ENCODE measurements at regions not wholly inside any gene's neighbourhood (a gene's known extent, or its start where the extent isn't known, plus 50 kb on each side); places are given as distances from the start of the nearest gene placed in this dataset.

DNA sequence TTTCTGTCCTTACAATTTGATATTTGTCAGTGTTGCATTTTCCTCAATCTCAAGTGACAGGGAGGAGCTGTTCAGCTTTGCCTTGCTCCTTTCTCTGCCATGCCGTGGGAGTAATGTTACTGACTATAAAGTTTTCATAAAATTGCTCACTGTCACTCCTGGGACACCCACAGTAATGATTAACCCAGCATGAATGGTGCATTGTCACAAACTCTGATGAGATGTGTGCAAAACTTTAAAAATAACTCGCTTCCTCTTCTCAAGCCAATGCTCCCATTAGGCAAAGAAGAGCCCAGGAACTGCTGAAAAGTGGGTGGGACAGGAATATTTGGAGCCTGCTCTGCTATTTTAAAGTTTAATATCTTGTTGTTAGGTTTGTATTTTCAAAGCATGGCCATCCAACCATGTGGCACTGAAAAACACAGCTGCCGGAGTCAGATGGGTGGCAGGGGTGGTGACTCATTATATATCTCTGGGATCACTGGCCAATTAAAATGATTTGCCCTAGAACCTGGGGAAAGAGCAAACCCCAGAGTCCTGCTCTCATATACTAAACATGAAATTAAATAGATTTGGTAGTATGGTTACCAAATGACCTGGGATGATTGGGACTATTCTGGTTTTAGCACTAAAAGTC is 260.1 kb downstream of the BTBD3 start:
- Histone ChIP-seq H3K27me3 (no peaks in the 10 kb centered on the region), H3K4me1 (peaks cover 14 to 25% (median 16%) of the 10 kb centered on the region in 10 experiments), H3K9me3 (replicated peaks in 1 of 11) (peaks cover 0 to 7% (median 4%) of the 10 kb centered on the region in 11 experiments; a peak in 4 of 22 replicates), H3K36me3 (no peaks in the 10 kb centered on the region), H3K9ac (no peak overlapping the region), H3K27ac (no peak overlapping the region), H3K4me3 (no peak overlapping the region), H3K4me2 (peak overlapping the region in 9 of 11 experiments; percentile 6 to 47 (median 20); a peak in 12 of 22 replicates), H4K20me1 (no peaks in the 10 kb centered on the region)
- no peak for TF ChIP-seq Cebpa-rat (IDR thresholded peaks at IDR 0.05)

- peaks cover 0 to 7% (median 4%) of the 10 kb centered on the region in 11 experiments; a peak in 4 of 22 replicates for H3K9me3 ChIP-seq (replicated peaks in 1 of 11)
Observed at GRCh38 chr20:12179692-12180091, 262.0 kb downstream of the BTBD3 start.

DNA sequence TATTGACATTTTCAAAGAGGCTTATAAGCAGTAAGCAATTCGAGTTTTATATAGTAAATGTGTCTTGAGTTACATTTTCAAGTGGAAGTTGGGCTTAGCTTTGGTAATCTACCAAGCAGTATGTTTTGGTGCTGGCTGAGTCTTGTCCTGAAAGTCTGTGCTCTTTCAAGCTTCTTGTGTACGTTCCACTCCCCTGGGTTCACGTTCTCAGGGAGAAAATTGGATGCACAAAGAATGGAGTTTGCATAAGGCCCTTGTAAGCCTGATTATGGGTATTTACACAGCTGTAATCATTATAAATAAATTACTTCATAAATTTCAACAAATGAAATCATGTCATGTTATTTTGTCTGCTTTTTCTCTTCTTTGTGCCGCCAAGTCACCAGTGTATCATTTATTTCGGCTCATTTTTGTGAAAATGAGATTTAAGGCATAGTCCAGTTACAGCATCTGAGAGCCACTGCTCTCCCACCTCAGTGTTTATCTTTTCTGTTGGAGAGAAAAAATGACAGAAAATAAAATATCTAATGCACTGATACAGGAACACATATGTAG is 262.5 kb downstream of the BTBD3 start:
- Histone ChIP-seq H3K4me1 (peaks cover 5 to 9% (median 6%) of the 10 kb centered on the region in 10 experiments; a peak in 11 of 20 replicates), H3K36me3 (no peaks in the 10 kb centered on the region), H3K27ac (no peak overlapping the region), H3K9me3 (replicated peaks in 1 of 11) (peaks cover 0 to 7% (median 4%) of the 10 kb centered on the region in 11 experiments; a peak in 4 of 22 replicates), H3K9ac (no peak overlapping the region), H3K4me3 (no peak overlapping the region), H3K27me3 (no peaks in the 10 kb centered on the region), H4K20me1 (no peaks in the 10 kb centered on the region), H3K4me2 (no peak overlapping the region)
- no peak for TF ChIP-seq Cebpa-rat (IDR thresholded peaks at IDR 0.05)

More at GRCh38 chr20:12179692-12180091, 262.0 kb downstream of the BTBD3 start:
- Histone ChIP-seq H3K9ac (no peak overlapping the region), H3K4me2 (no peak overlapping the region), H3K27me3 (no peaks in the 10 kb centered on the region), H3K4me1 (peaks cover 5 to 9% (median 6%) of the 10 kb centered on the region in 10 experiments; a peak in 11 of 20 replicates), H3K27ac (no peak overlapping the region), H3K36me3 (no peaks in the 10 kb centered on the region), H3K4me3 (no peak overlapping the region), H4K20me1 (no peaks in the 10 kb centered on the region)
- TF ChIP-seq Cebpa-rat (IDR thresholded peaks at IDR 0.05): no peak

- peaks cover 0 to 20% (median 16%) of the 10 kb centered on the region in 10 experiments; a peak in 15 of 20 replicates for H3K4me1 ChIP-seq
- no peaks in the 10 kb centered on the region for H3K36me3 ChIP-seq
- no peaks in the 10 kb centered on the region for H3K9me3 ChIP-seq (replicated peaks in 1 of 11)
- no peak overlapping the region for H3K4me3 ChIP-seq
- H3K9ac ChIP-seq: no peak overlapping the region
- H3K27ac ChIP-seq: no peak overlapping the region
- no peak overlapping the region for H3K4me2 ChIP-seq
- no peak for TF ChIP-seq Cebpa-rat (IDR thresholded peaks at IDR 0.05)
- H3K27me3 ChIP-seq: no peaks in the 10 kb centered on the region
- no peaks in the 10 kb centered on the region for H4K20me1 ChIP-seq
Observed at GRCh38 chr20:12198281-12198680, 280.6 kb downstream of the BTBD3 start.

GRCh38 chr20:12199703-12200102 is 282.0 kb downstream of the BTBD3 start:
- no peaks in the 10 kb centered on the region for H3K27me3 ChIP-seq
- H3K4me3 ChIP-seq: no peak overlapping the region
- no peak for TF ChIP-seq Cebpa-rat (IDR thresholded peaks at IDR 0.05)
- no peak overlapping the region for H3K27ac ChIP-seq
- H3K4me2 ChIP-seq: no peak overlapping the region
- H3K36me3 ChIP-seq: no peaks in the 10 kb centered on the region
- no peaks in the 10 kb centered on the region for H4K20me1 ChIP-seq
- no peaks in the 10 kb centered on the region; a peak in 1 of 22 replicates for H3K9me3 ChIP-seq (replicated peaks in 1 of 11)
- no peak overlapping the region for H3K9ac ChIP-seq
- H3K4me1 ChIP-seq: peaks cover 0 to 20% (median 16%) of the 10 kb centered on the region in 10 experiments; a peak in 16 of 20 replicates

DNA sequence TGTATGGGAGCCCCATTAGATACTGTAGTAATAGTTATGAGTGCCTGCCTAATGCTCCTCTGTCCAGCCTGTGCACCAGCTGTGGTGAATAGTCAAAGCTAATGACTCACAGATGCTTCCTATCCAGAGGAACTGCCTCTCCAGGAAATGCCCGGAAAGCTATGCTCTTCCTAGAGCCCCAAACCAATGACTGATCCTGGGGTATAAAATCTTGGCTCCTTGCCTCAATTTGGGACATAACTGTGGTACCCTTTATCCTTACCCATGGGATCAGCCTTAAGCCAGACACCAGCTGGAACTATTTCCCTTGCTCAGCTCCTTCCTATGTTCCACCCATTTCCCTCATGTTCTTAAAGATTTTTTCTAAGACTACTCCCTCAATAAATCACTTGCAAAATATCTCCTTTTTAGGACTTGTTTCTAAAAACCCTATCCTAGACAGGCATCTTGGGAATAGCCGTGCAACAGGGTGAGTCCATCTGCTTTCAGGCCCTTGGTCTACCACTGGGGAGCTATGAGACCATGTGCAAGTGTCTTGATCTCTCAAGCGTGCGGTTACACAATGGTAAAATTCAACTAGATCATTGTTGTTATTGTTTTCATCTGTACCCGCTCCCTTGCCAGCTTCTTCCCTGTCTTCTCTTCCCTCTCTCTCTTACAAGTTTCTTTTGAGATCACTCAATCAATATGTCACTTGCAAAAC is 283.7 kb downstream of the BTBD3 start:
- H3K4me1 ChIP-seq: peaks cover 0 to 20% (median 16%) of the 10 kb centered on the region in 10 experiments; a peak in 16 of 20 replicates
- peak overlapping the region in 8 of 11 experiments; percentile 18 to 72 (median 49); a peak in 16 of 22 replicates for H3K4me2 ChIP-seq
- peak overlapping the region in 6 of 11 experiments; percentile 3 to 66 (median 44); a peak in 10 of 22 replicates for H3K27ac ChIP-seq
- peak in 3 of 11 experiments; percentile 33 to 69 (median 58); a peak in 2 of 22 replicates for TF ChIP-seq Cebpa-rat (IDR thresholded peaks at IDR 0.05)
- no peak overlapping the region for H3K4me3 ChIP-seq
- H3K9ac ChIP-seq: no peak overlapping the region
- H3K27me3 ChIP-seq: no peaks in the 10 kb centered on the region
- no peaks in the 10 kb centered on the region for H4K20me1 ChIP-seq
- peaks cover 0 to 7% (median 0%) of the 10 kb centered on the region in 11 experiments; a peak in 5 of 22 replicates for H3K9me3 ChIP-seq (replicated peaks in 1 of 11)
- no peaks in the 10 kb centered on the region for H3K36me3 ChIP-seq

- no peak for TF ChIP-seq Cebpa-rat (IDR thresholded peaks at IDR 0.05)
- no peak overlapping the region for H3K27ac ChIP-seq
- H3K36me3 ChIP-seq: no peaks in the 10 kb centered on the region
- H3K9ac ChIP-seq: no peak overlapping the region
- no peak overlapping the region for H3K4me2 ChIP-seq
- peaks cover 0 to 20% (median 16%) of the 10 kb centered on the region in 10 experiments; a peak in 16 of 20 replicates for H3K4me1 ChIP-seq
- peaks cover 0 to 7% (median 0%) of the 10 kb centered on the region in 11 experiments; a peak in 5 of 22 replicates for H3K9me3 ChIP-seq (replicated peaks in 1 of 11)
- no peaks in the 10 kb centered on the region for H4K20me1 ChIP-seq
- no peaks in the 10 kb centered on the region for H3K27me3 ChIP-seq
- no peak overlapping the region for H3K4me3 ChIP-seq
Observed at GRCh38 chr20:12203399-12203798, 285.7 kb downstream of the BTBD3 start.

DNA sequence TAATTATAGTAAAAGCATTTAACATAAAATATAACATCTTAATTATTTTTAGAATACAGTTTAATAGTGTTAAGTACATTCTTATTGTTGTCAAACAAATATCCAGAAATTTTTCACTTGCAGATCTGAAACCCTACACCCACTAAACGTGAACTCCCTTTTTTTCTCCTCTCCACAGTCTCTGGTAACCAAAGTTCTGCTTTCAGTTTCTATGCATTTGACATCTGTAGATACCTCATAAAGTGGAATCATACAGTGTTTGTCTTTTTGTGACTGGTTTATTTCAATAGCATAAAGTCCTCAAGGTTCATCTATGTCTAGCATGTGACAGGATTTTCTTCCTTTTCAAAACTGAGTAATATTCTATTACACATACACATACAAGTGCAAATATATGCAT is 286.3 kb downstream of the BTBD3 start:
- H3K36me3 ChIP-seq: no peaks in the 10 kb centered on the region
- no peak overlapping the region for H3K27ac ChIP-seq
- H3K4me2 ChIP-seq: no peak overlapping the region
- no peak for TF ChIP-seq Cebpa-rat (IDR thresholded peaks at IDR 0.05)
- no peaks in the 10 kb centered on the region for H4K20me1 ChIP-seq
- H3K27me3 ChIP-seq: no peaks in the 10 kb centered on the region
- no peak overlapping the region for H3K9ac ChIP-seq
- H3K9me3 ChIP-seq (replicated peaks in 1 of 11): peaks cover 0 to 7% (median 0%) of the 10 kb centered on the region in 11 experiments; a peak in 5 of 22 replicates
- H3K4me1 ChIP-seq: peaks cover 0 to 20% (median 16%) of the 10 kb centered on the region in 10 experiments; a peak in 16 of 20 replicates
- H3K4me3 ChIP-seq: no peak overlapping the region

DNA sequence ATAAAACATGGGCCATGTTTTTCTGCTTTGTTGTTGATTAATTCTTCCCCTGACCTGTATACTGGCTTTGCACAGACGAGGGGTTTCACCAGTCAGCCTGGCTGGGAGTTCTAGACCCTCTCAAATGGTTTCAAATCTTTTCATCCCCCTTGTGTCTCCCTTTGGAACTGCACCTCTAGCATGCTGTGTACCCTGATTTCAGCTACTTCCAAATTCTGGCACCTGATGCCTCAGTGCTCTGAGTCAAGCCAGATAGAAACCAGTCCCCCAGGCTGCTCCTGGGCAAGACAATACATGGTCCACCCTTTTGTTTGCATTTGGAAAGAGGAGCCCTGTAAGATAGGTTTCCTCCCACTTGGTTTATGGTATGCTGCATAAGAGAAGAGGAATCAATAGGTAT is 290.2 kb downstream of the BTBD3 start:
- Histone ChIP-seq H3K4me3 (no peak overlapping the region), H3K9ac (no peak overlapping the region), H4K20me1 (no peaks in the 10 kb centered on the region), H3K36me3 (no peaks in the 10 kb centered on the region), H3K9me3 (replicated peaks in 1 of 11) (peaks cover 0 to 7% (median 0%) of the 10 kb centered on the region in 11 experiments; a peak in 5 of 22 replicates), H3K4me1 (peaks cover 0 to 13% (median 8%) of the 10 kb centered on the region in 10 experiments; a peak in 14 of 20 replicates), H3K27ac (no peak overlapping the region), H3K27me3 (no peaks in the 10 kb centered on the region), H3K4me2 (no peak overlapping the region)
- no peak for TF ChIP-seq Cebpa-rat (IDR thresholded peaks at IDR 0.05)

Data from BLaER1 treated with 17β-estradiol and CSF1 and Interleukin-3, amounts not matched to agents 10 nM and 100 nM (cell line).